Karpas-422 (cell line): ENCODE measurements at regions not wholly inside any gene's neighbourhood (a gene's known extent, or its start where the extent isn't known, plus 50 kb on each side); places are given as distances from the start of the nearest gene placed in this dataset.
"Not testable (repeated sequence)": the region's sequence is repeated elsewhere in the genome, so short reads cannot be mapped to it uniquely, and the experiment has no call there.

ENCODE experiments used
- DNase-seq: peaks from one replicate; pipeline ENCODE4 v3.0.0-alpha.2; 2015
- H2AFZ ChIP-seq: fragments of 200-600 bp; sonication (generic); 2 replicates; pipeline ENCODE4 v1.6.1; 2014; ENCODE audit warnings: antibody characterized with exemption, low read length, mixed read lengths
- H3K27ac ChIP-seq: fragments of 200-600 bp; sonication (generic); 2 replicates; pipeline ENCODE4 v1.5.1; 2014; ENCODE audit warnings: mild to moderate bottlenecking, low read length, moderate library complexity
- H3K27me3 ChIP-seq: fragments of 200-600 bp; sonication (generic); 2 replicates; pipeline ENCODE4 v1.6.1; 2014; ENCODE audit warnings: low read length, mixed read lengths
- H3K36me3 ChIP-seq: fragments of 200-600 bp; sonication (generic); 2 replicates; pipeline ENCODE4 v1.6.1; 2014; ENCODE audit warnings: low read length, mixed read lengths; ENCODE audit not compliant: insufficient read depth
- H3K4me1 ChIP-seq: fragments of 200-600 bp; sonication (generic); 2 replicates; pipeline ENCODE4 v1.6.1; 2014; ENCODE audit warnings: mild to moderate bottlenecking, low read length, mixed read lengths
- H3K4me2 ChIP-seq: fragments of 200-600 bp; sonication (generic); 2 replicates; pipeline ENCODE4 v1.6.1; 2014; ENCODE audit warnings: low read length, low read depth, mild to moderate bottlenecking; ENCODE audit not compliant: poor library complexity, severe bottlenecking
- H3K4me3 ChIP-seq: fragments of 200-600 bp; sonication (generic); 2 replicates; pipeline ENCODE4 v1.5.1; 2014; ENCODE audit warnings: mild to moderate bottlenecking, antibody characterized with exemption, low read length, mixed read lengths
- H3K79me2 ChIP-seq: fragments of 200-600 bp; sonication (generic); 2 replicates; pipeline ENCODE4 v1.6.1; 2014; ENCODE audit warnings: mild to moderate bottlenecking, low read length, mixed read lengths
- H3K9ac ChIP-seq: fragments of 200-600 bp; sonication (generic); 2 replicates; pipeline ENCODE4 v1.6.0; 2014; ENCODE audit warnings: low read length
- H3K9me2 ChIP-seq: fragments of 200-600 bp; sonication (generic), shearing (Covaris generic); replicated peaks from 2 replicates; pipeline ENCODE4 v1.6.0; 2014; ENCODE audit warnings: mild to moderate bottlenecking, low read length, moderate library complexity; ENCODE audit not compliant: insufficient read depth
- H3K9me3 ChIP-seq: fragments of 300-700, 200-600 bp; sonication (generic); 2 replicates; pipeline ENCODE4 v1.6.1; 2014; ENCODE audit warnings: low read length, mixed read lengths
- H4K20me1 ChIP-seq: fragments of 200-600 bp; sonication (generic); 2 replicates; pipeline ENCODE4 v1.6.1; 2014; ENCODE audit warnings: mild to moderate bottlenecking, antibody characterized with exemption, low read length, low read depth; ENCODE audit not compliant: insufficient read depth

DNA sequence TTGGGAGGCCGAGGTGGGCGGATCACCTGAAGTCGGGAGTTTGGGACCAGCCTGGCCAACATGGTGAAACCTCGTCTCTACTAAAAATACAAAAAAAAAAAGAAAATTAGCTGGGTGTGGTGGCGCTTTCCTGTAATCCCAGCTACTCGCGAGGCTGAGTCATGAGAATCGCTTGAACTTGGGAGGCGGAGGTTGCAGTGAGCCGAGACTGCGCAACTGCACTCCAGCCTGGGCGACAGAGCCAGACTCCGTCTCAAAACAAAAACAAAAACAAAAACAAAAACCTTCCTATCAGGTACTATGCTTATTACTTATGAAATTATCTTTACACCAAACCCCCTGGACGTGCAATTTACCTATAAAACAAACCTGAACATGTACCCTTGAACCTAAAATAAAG is 106.0 kb upstream of the PNPT1 start:
- not testable (repeated sequence) for H3K27me3 ChIP-seq, H3K79me2 ChIP-seq, H3K9me3 ChIP-seq, H4K20me1 ChIP-seq, H3K9ac ChIP-seq, H2AFZ ChIP-seq, DNase-seq, H3K4me3 ChIP-seq, H3K9me2 ChIP-seq, H3K36me3 ChIP-seq, H3K4me2 ChIP-seq, H3K27ac ChIP-seq, H3K4me1 ChIP-seq

GRCh38 chr2:55796121-55796520 is 102.5 kb upstream of the PNPT1 start:
- no peak overlapping the region for H3K4me3 ChIP-seq
- no peak for DNase-seq
- H3K36me3 ChIP-seq = no peaks in the 10 kb centered on the region
- H3K79me2 ChIP-seq = no peaks in the 10 kb centered on the region
- H3K4me2 ChIP-seq = no peak overlapping the region
- no peaks in the 10 kb centered on the region for H4K20me1 ChIP-seq
- no peaks in the 10 kb centered on the region for H3K4me1 ChIP-seq
- no peak overlapping the region for H3K9ac ChIP-seq
- H3K9me3 ChIP-seq = no peaks in the 10 kb centered on the region
- H2AFZ ChIP-seq = no peak overlapping the region
- no peak overlapping the region for H3K27ac ChIP-seq
- no peaks in the 10 kb centered on the region for H3K9me2 ChIP-seq
- H3K27me3 ChIP-seq = no peaks in the 10 kb centered on the region

DNA sequence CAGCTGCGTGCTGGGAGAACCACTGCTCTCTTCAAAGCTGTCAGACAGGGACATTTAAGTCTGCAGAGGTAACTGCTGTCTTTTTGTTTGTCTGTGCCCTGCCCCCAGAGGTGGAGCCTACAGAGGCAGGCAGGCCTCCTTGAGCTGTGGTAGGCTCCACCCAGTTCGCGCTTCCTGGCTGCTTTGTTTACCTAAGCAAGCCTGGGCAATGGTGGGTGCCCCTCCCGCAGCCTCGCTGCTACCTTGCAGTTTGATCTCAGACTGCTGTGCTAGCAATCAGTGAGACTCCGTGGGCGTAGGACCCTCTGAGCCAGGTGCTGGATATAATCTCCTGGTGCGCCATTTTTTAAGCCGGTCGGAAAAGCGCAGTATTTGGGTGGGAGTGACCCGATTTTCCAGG is 100.0 kb upstream of the PNPT1 start:
- H2AFZ ChIP-seq, H3K9ac ChIP-seq, H3K79me2 ChIP-seq, H3K36me3 ChIP-seq, H3K4me2 ChIP-seq, H3K27ac ChIP-seq, H3K9me2 ChIP-seq, H3K4me3 ChIP-seq, H3K4me1 ChIP-seq, DNase-seq, H3K9me3 ChIP-seq, H4K20me1 ChIP-seq, H3K27me3 ChIP-seq: not testable (repeated sequence)

DNA sequence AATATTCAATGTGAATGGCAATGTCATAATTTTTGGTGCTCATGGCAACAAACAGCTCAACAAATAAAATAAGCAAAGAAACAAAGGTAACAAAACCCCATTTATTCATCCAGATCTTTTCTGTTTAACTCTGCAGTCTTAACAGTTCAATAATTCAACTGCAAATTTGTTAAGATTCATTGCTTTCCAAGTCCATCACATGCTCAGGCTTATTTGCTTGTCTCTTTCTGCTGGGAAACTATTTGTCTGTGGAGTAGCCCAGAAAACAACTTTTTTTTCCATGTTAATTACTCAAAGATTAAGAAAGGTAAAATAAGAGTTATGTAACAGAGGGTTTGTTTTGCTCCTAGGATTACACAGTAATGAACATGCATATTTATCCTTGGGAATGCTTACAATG is 92.6 kb upstream of the PNPT1 start:
- H3K36me3 ChIP-seq = no peaks in the 10 kb centered on the region
- H3K79me2 ChIP-seq = no peaks in the 10 kb centered on the region
- no peaks in the 10 kb centered on the region for H3K9me2 ChIP-seq
- no peak overlapping the region for H3K27ac ChIP-seq
- H3K27me3 ChIP-seq = no peaks in the 10 kb centered on the region
- DNase-seq = no peak
- H3K9ac ChIP-seq = no peak overlapping the region
- no peak overlapping the region for H3K4me3 ChIP-seq
- no peak overlapping the region for H2AFZ ChIP-seq
- no peaks in the 10 kb centered on the region for H3K4me1 ChIP-seq
- H3K9me3 ChIP-seq = no peaks in the 10 kb centered on the region
- H4K20me1 ChIP-seq = no peaks in the 10 kb centered on the region
- H3K4me2 ChIP-seq = no peak overlapping the region

- H3K36me3 ChIP-seq, H3K27me3 ChIP-seq, H3K4me3 ChIP-seq, H3K4me1 ChIP-seq, H2AFZ ChIP-seq, H3K9me2 ChIP-seq, H3K4me2 ChIP-seq, H3K79me2 ChIP-seq, H4K20me1 ChIP-seq, H3K9ac ChIP-seq, H3K9me3 ChIP-seq, H3K27ac ChIP-seq, DNase-seq: not testable (repeated sequence)
Measured at GRCh38 chr2:55783751-55784150, 90.1 kb upstream of the PNPT1 start.

GRCh38 chr2:55782528-55783173 is 89.0 kb upstream of the PNPT1 start:
- Histone ChIP-seq H3K4me1 (no peaks in the 10 kb centered on the region), H3K9ac (no peak overlapping the region), H3K4me3 (no peak overlapping the region), H3K9me3 (no peaks in the 10 kb centered on the region), H3K79me2 (no peaks in the 10 kb centered on the region), H3K36me3 (no peaks in the 10 kb centered on the region), H2AFZ (no peak overlapping the region), H3K27me3 (no peaks in the 10 kb centered on the region), H4K20me1 (no peaks in the 10 kb centered on the region), H3K27ac (no peak overlapping the region), H3K4me2 (no peak overlapping the region), H3K9me2 (no peaks in the 10 kb centered on the region)
- no peak for DNase-seq

GRCh38 chr2:55781542-55781941 is 87.9 kb upstream of the PNPT1 start:
- Histone ChIP-seq H3K9ac (no peak overlapping the region), H3K36me3 (no peaks in the 10 kb centered on the region)

GRCh38 chr2:55780697-55781096 is 87.1 kb upstream of the PNPT1 start:
- H2AFZ ChIP-seq = no peak overlapping the region
- H3K4me2 ChIP-seq = no peak overlapping the region
- no peaks in the 10 kb centered on the region for H3K9me3 ChIP-seq
- no peak overlapping the region for H3K27ac ChIP-seq
- DNase-seq = no peak
- H3K4me3 ChIP-seq = no peak overlapping the region
- H3K4me1 ChIP-seq = no peaks in the 10 kb centered on the region
- H4K20me1 ChIP-seq = no peaks in the 10 kb centered on the region
- no peaks in the 10 kb centered on the region for H3K9me2 ChIP-seq
- no peaks in the 10 kb centered on the region for H3K27me3 ChIP-seq
- H3K36me3 ChIP-seq = no peaks in the 10 kb centered on the region
- H3K79me2 ChIP-seq = no peaks in the 10 kb centered on the region
- no peak overlapping the region for H3K9ac ChIP-seq

More at GRCh38 chr2:55781542-55781941, 87.9 kb upstream of the PNPT1 start:
- Histone ChIP-seq H3K27me3 (no peaks in the 10 kb centered on the region), H3K4me3 (no peak overlapping the region), H3K9me3 (no peaks in the 10 kb centered on the region), H3K4me2 (no peak overlapping the region), H3K4me1 (no peaks in the 10 kb centered on the region), H3K9me2 (no peaks in the 10 kb centered on the region), H3K79me2 (no peaks in the 10 kb centered on the region), H3K27ac (no peak overlapping the region), H4K20me1 (no peaks in the 10 kb centered on the region), H2AFZ (no peak overlapping the region)
- DNase-seq = no peak
